SK-N-MC (cell line): ENCODE measurements at regions not wholly inside any gene's neighbourhood (a gene's known extent, or its start where the extent isn't known, plus 50 kb on each side); places are given as distances from the start of the nearest gene placed in this dataset.

Experiments
- EZH2 ChIP-seq: fragments of 200-600 bp; sonication (generic); IDR thresholded peaks from one replicate; pipeline ENCODE4 v1.6.1; 2017; ENCODE audit warnings: antibody characterized with exemption
- POLR2AphosphoS5 ChIP-seq: IDR thresholded peaks from 2 replicates; pipeline ENCODE4 v1.6.1; 2012; ENCODE audit warnings: mild to moderate bottlenecking, low read depth, low read length, borderline replicate concordance

- TF ChIP-seq POLR2AphosphoS5 = no peak
- TF ChIP-seq EZH2 = no peak
Measured at GRCh38 chr1:5379176-5379759, 613.0 kb downstream of the NPHP4 start.
